ENCODE measurements at regions not wholly inside any gene's neighbourhood (a gene's known extent, or its start where the extent isn't known, plus 50 kb on each side); places are given as distances from the start of the nearest gene placed in this dataset.

DNA sequence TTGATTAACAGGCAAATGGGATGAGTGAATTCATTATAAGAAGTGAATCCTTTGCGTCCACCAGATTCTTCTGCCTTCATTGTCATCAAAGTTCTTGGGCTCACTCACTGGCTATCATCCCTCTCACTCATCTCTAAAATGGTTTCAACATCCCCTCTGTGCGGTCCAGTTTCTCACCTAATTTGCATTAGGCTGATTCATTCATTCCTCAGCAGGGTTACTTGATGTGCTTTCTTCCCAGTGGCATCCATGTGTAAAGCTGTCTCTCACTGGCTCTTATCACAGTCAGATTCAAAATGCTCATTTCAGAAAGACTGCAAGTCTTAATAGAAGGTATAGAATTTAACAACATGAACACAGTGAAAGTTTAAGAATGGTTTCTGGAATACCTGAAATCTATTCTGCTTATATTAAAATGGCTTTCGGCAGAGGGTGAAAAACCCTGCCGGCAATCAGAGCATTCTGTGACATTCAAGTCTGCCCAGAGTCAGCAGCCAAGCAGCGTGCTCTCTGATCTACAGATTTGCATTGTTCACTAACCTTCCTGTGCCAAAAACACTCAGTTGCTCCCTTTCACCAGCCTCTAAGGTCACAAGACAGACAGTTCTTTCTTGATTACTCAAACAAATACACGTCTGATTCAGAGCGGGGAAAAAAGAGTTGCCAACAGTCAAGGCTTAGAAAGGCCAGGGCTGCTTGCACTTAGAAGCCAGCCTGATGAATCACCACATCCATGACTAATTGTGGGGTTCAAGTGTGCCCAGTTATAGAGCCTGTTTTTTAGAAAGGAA, 106.7 kb downstream of the TES start:
- Histone ChIP-seq H3K9me3 (peaks cover 0 to 3% (median 0%) of the 10 kb centered on the region in 4 donors), H3K4me1 (peaks cover 0 to 12% (median 6%) of the 10 kb centered on the region in 3 donors), H3K36me3 (no peaks in the 10 kb centered on the region), H3K27me3 (no peaks in the 10 kb centered on the region), H3K27ac (peak overlapping the region in 2 of 4 donors; percentile 24 to 39), H3K4me3 (no peak overlapping the region)
- DNase-seq: peak in 5 of 6 donors; percentile 18 to 73 (median 40)
- intact Hi-C loops (cut with DNase I): no loop called here
- peak; percentile 95 to 96 (median 96) for ATAC-seq
- TF ChIP-seq, protein P1, sequence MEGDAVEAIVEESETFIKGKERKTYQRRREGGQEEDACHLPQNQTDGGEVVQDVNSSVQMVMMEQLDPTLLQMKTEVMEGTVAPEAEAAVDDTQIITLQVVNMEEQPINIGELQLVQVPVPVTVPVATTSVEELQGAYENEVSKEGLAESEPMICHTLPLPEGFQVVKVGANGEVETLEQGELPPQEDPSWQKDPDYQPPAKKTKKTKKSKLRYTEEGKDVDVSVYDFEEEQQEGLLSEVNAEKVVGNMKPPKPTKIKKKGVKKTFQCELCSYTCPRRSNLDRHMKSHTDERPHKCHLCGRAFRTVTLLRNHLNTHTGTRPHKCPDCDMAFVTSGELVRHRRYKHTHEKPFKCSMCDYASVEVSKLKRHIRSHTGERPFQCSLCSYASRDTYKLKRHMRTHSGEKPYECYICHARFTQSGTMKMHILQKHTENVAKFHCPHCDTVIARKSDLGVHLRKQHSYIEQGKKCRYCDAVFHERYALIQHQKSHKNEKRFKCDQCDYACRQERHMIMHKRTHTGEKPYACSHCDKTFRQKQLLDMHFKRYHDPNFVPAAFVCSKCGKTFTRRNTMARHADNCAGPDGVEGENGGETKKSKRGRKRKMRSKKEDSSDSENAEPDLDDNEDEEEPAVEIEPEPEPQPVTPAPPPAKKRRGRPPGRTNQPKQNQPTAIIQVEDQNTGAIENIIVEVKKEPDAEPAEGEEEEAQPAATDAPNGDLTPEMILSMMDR (IDR thresholded peaks at IDR 0.05): no peak
- WGBS, 2 donors: 36% methylated on average over 7 of the region's 7 CpGs
- FAIRE-seq: peak; percentile 70

DNA sequence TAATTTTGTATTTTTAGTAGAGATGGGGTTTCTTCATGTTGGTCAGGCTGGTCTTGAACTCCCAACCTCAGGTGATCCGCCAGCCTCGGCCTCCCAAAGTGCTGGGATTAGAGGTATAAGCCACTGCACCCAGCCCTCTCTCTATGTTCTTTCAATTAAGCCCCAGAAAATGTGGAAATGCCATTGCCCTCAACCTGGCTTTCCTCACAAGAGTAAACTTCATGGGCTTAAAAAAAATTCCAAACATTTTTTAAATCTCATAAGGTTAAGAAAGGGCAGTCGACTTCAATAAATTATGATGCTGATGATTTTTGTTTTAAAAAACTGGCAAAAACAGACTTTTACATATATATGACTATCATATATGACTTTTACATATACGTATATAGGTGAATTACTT, 107.6 kb downstream of the TES start:
- Histone ChIP-seq H3K9me3 (peaks cover 0 to 3% (median 0%) of the 10 kb centered on the region in 4 donors), H3K4me3 (no peak overlapping the region), H3K27me3 (no peaks in the 10 kb centered on the region), H3K36me3 (no peaks in the 10 kb centered on the region), H3K4me1 (peaks cover 0 to 12% (median 6%) of the 10 kb centered on the region in 3 donors), H3K27ac (no peak overlapping the region)
- WGBS, 2 donors: 94 to 96% methylated on average over 4 of the region's 4 CpGs
- TF ChIP-seq, protein P1 (IDR thresholded peaks at IDR 0.05): no peak
- DNase-seq: no peak
- intact Hi-C loops (cut with DNase I): no loop called here
- ATAC-seq: no peak
- FAIRE-seq: no peak

DNA sequence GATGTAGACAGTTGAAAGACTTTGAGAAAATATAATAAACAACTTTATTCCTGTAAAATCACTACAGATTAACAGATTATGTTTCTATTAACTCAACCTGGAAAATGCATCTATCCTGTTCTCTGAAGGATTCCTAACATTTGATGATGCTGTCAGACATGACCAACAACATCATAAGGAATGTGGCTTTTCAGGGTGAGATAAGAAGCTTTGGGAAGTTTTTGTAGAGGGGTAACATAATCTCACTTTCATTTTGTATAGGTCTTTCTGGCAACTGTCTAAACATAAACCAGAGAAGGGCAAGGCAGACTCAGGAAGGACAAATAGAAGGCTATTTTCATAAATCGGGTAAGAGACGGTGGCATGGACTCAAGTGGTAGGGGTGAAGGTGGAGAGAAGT, 112.2 kb downstream of the TES start:
- Histone ChIP-seq H3K4me1 (peaks cover 0 to 4% (median 0%) of the 10 kb centered on the region in 3 donors), H3K4me3 (no peak overlapping the region), H3K27me3 (no peaks in the 10 kb centered on the region), H3K36me3 (no peaks in the 10 kb centered on the region), H3K9me3 (peaks cover 0 to 3% (median 0%) of the 10 kb centered on the region in 4 donors), H3K27ac (no peak overlapping the region)
- TF ChIP-seq, protein P1 (IDR thresholded peaks at IDR 0.05): no peak
- no peak for DNase-seq
- intact Hi-C loops (cut with DNase I): no loop called here
- WGBS, 2 donors: 95 to 96% methylated on average over 2 of the region's 2 CpGs
- FAIRE-seq: no peak
- no peak for ATAC-seq

DNA sequence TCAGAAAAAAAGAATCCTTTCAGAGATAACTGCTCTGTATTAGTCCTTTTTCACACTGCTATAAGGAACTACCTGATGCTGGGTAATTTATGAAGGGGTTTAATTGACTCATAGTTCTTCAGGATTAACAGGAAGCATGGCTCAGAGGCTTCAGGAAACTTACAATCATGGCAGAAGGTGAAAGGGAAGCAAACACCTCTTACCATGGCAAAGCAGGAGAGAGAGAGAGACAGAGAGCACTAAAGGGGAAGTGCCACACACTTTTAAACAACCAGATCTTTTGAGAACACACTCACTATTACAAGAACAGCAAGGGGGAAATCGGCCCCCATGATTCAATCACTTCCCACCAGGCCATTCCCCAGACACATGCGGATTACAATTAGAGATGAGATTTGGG, 114.2 kb downstream of the TES start:
- Histone ChIP-seq H3K27ac (no peak overlapping the region), H3K36me3 (no peaks in the 10 kb centered on the region), H3K4me3 (no peak overlapping the region), H3K4me1 (no peaks in the 10 kb centered on the region), H3K27me3 (no peaks in the 10 kb centered on the region), H3K9me3 (peaks cover 0 to 3% (median 0%) of the 10 kb centered on the region in 4 donors)
- FAIRE-seq (no peak), DNase-seq (no peak), ATAC-seq (no peak)
- intact Hi-C loops (cut with DNase I): no loop called here
- TF ChIP-seq, protein P1 (IDR thresholded peaks at IDR 0.05): no peak
- WGBS, 2 donors: 83% methylated on average over 2 of the region's 2 CpGs

DNA sequence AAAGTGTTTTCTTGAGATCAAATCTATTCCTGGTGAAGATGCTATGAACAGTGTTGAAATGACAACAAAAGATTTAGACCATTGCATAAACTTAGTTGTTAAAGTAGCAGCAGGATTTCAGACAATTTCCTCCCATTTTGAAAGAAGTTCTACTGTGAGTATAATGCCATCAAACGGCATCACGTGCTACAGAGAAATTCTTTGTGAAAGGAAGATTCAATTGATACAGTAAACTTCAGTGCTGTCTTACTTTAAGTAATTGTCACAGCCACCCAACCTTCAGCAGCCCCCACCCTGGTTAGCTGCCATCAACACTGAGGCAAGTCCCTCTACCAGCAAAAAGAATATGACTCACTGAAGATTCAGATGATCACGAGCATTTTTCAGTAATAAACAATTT, 115.2 kb downstream of the TES start:
- intact Hi-C loops (cut with DNase I): no loop called here
- FAIRE-seq (no peak), ATAC-seq (no peak), DNase-seq (no peak)
- Histone ChIP-seq H3K27me3 (no peaks in the 10 kb centered on the region), H3K9me3 (peaks cover 0 to 3% (median 0%) of the 10 kb centered on the region in 4 donors), H3K36me3 (no peaks in the 10 kb centered on the region), H3K4me1 (no peaks in the 10 kb centered on the region), H3K4me3 (no peak overlapping the region), H3K27ac (no peak overlapping the region)
- 92 to 93% methylated on average over 3 of the region's 3 CpGs for WGBS, 2 donors
- TF ChIP-seq, protein P1 (IDR thresholded peaks at IDR 0.05): no peak
